Retinal pigment epithelial cell (primary cell): ENCODE measurements at regions not wholly inside any gene's neighbourhood (a gene's known extent, or its start where the extent isn't known, plus 50 kb on each side); places are given as distances from the start of the nearest gene placed in this dataset.
"Not testable (repeated sequence)": the region's sequence is repeated elsewhere in the genome, so short reads cannot be mapped to it uniquely, and the experiment has no call there.

ENCODE experiments used
- DNase-seq: peaks from one replicate; pipeline ENCODE4 v3.0.0-alpha.2; 2010; ENCODE audit warnings: low read depth
- H3K4me3 ChIP-seq: 2 replicates; pipeline ENCODE4 v1.5.1; 2011; ENCODE audit warnings: mild to moderate bottlenecking, low read length, control low read depth, moderate library complexity
- TF ChIP-seq, protein P1 (sequence below): conservative IDR thresholded peaks from 2 replicates; pipeline ENCODE4 v1.5.1; 2011; ENCODE audit warnings: low read depth, low read length, control low read depth, inconsistent platforms

DNA sequence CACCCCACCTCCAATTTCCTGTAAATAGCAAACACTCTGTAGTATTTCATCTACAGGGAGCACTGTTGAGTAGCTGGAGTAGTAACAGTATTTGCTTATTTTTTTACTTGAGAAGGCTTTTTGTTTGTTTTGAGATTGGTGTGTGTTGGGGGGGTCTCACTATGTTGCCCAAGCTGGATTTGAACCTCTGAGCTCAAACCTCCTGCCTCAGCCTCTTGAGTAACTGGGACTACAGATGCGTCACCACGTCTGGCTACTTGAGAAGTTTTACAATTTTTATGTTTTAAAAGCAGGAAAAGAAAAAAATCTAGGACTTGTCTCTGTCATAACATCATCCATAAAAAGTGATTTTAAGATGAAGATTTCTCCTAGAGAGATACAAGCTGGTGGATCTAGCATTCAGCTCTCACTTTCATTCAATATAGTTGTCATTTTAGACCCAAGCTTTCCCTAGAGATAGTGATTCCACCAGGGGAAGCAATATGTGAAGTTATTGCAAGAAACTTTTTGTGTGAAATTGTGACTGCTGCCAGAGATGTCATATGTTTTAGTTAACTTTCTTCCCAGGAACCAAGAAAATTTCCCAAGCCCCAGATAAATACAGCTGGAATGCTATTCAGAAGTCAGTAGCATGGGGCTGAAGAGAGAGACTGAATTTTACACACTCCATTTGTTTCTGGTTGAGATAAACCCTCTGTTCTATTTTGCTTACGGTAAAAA is 60.2 kb upstream of the MAP4K3 start:
- TF ChIP-seq, protein P1, sequence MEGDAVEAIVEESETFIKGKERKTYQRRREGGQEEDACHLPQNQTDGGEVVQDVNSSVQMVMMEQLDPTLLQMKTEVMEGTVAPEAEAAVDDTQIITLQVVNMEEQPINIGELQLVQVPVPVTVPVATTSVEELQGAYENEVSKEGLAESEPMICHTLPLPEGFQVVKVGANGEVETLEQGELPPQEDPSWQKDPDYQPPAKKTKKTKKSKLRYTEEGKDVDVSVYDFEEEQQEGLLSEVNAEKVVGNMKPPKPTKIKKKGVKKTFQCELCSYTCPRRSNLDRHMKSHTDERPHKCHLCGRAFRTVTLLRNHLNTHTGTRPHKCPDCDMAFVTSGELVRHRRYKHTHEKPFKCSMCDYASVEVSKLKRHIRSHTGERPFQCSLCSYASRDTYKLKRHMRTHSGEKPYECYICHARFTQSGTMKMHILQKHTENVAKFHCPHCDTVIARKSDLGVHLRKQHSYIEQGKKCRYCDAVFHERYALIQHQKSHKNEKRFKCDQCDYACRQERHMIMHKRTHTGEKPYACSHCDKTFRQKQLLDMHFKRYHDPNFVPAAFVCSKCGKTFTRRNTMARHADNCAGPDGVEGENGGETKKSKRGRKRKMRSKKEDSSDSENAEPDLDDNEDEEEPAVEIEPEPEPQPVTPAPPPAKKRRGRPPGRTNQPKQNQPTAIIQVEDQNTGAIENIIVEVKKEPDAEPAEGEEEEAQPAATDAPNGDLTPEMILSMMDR: no peak
- no peak for DNase-seq
- no peak overlapping the region for H3K4me3 ChIP-seq

DNA sequence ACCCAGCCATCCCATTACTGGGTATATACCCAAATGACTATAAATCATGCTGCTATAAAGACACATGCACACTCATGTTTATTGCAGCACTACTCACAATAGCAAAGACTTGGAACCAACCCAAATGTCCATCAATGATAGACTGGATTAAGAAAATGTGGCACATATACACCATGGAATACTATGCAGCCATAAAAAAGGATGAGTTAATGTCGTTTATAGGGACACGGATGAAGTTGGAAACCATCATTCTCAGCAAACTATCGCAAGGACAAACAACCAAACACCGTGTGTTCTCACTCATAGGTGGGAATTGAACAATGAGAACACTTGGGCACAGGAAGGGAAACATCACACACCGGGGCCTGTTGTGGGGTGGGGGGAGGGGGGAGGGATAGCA is 61.1 kb upstream of the MAP4K3 start:
- not testable (repeated sequence) for H3K4me3 ChIP-seq, DNase-seq

DNA sequence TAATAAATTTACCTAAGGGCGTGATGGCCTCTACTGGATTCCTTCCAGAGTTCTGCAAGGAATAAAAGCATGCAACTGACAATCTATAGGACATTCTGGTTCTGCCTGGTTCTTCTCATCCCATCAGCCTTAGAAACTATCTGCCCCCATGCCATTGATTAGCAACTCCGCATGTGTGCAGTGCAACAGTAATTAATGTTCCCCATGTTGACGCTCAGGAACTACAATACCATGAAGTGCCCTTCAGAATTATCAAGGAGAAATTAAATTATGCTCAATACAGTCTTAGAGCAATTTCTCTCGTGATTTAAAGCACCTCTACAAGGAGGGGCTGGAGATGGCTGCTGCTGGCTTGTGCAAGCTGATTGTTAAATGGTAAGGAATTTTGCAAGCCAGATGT is 61.7 kb upstream of the MAP4K3 start:
- TF ChIP-seq, protein P1: no peak
- H3K4me3 ChIP-seq: no peak overlapping the region
- no peak for DNase-seq

DNA sequence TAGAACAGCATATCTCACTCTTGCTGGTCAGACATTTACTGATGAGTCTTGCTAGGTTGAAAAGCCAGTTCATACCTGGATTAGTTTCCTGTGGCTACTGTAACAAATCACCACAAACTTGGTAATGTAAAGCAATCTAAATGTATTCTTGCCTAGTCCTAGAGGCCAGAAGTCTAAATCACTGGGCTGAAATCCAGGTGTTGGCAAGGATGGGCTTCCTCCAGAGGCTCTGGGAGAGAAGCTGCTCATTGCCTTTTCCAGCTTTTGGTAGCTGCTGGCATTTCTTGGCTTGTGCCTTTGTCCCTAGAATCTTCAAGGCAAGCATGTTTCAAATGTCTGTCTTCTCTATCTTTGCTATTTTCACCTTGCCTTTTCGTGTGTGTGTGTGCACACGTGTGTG is 62.3 kb upstream of the MAP4K3 start:
- DNase-seq: no peak
- TF ChIP-seq, protein P1: no peak

DNA sequence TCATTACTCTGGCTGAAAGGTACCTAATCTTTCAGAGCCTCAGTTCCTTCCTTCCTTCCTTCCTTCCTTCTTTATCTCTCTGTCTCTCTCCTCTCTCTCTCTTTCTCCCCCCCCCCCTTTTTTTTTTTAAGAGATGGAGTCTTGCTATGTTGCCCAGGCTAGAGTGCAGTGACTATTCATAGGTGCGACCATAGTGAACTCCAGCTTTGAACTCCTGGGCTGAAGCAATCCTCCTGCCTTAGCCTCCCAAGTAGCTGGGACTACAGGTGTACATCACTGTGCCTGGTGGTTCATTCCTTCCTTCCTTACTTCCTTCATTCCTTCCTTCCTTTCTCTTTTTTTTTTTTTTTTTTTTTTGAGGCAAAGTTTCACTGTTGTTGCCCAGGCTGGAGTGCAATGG is 64.3 kb upstream of the MAP4K3 start:
- no peak overlapping the region for H3K4me3 ChIP-seq
- DNase-seq: no peak
- TF ChIP-seq, protein P1: no peak

More for the DNA sequence above, 62.3 kb upstream of the MAP4K3 start:
- H3K4me3 ChIP-seq: no peak overlapping the region

DNA sequence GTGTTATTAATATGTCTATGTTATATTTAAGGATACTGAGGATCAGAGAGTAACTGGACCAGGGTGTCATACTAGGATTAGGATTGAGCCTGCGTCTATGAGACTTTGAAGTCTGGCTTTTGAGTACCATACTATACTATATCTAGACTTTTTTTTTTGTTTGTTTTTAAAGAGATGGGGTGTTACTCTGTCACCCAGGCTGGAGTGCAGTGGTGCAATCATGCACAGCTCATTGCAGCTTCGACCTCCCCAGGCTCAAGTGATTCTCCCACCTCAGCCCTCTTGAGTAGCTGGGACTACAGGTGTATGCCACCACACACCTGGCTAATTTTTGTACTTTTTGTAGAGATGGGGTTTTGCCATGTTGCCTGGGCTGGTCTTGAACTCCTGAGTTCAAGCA is 66.2 kb upstream of the MAP4K3 start:
- TF ChIP-seq, protein P1: no peak
- no peak for DNase-seq
- no peak overlapping the region for H3K4me3 ChIP-seq

DNA sequence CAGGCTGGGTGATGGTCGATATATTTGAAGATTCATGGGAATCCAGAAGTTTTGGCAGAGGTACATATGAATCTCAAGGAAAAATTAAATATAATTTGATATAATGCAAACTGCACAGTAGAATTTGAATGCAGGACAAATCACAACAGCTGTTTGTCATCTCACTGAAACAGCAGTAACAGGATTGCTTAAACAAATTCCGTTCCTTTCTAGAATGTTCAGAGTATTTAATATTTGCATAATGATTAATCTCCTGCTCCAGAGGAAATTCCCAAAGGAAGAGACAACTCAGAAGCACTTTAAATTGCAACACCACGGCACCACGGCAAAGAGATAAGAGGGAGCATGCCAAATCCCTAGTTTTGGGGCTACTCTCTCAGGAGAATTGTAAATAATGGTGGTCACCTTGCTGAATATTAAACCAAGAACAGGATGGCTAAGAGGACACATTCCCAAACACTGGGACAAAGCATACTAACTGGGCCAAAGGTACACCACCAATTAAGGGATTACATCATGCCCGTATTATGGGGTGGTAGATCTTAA is 67.8 kb upstream of the MAP4K3 start:
- H3K4me3 ChIP-seq: no peak overlapping the region
- TF ChIP-seq, protein P1: no peak
- no peak for DNase-seq

DNA sequence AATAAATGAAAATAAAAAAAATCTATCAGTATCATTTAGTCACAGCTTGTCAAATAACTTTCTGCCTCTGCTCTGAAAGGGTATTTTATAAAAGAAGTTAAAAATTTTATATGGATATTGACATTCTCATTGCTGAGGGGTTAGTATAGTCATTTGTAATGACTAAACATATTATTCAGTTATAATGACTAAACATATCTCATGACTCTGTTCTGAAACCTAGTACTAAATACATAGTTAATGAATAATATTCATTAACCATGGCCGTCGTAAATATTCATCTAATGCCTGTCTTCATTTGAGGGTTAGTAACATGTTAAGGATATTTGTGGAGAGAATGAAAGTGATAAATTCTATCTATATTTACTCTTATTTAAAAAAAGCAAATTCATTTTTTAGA is 69.1 kb upstream of the MAP4K3 start:
- no peak for DNase-seq
- TF ChIP-seq, protein P1: no peak
- H3K4me3 ChIP-seq: no peak overlapping the region
